Renal cortex interstitium (tissue), 11 donors: ENCODE measurements at regions not wholly inside any gene's neighbourhood (a gene's known extent, or its start where the extent isn't known, plus 50 kb on each side); places are given as distances from the start of the nearest gene placed in this dataset.
"Not testable (repeated sequence)": the region's sequence is repeated elsewhere in the genome, so short reads cannot be mapped to it uniquely, and the experiment has no call there.

Source experiments
- DNase-seq, 11 donors: peaks; one replicate each; pipeline ENCODE4 v3.0.0-alpha.2; 2013; ENCODE audit warnings: low read depth in 9 of 11, low spot score in 4 of 11; ENCODE audit errors: extremely low read depth in 1 of 11

DNA sequence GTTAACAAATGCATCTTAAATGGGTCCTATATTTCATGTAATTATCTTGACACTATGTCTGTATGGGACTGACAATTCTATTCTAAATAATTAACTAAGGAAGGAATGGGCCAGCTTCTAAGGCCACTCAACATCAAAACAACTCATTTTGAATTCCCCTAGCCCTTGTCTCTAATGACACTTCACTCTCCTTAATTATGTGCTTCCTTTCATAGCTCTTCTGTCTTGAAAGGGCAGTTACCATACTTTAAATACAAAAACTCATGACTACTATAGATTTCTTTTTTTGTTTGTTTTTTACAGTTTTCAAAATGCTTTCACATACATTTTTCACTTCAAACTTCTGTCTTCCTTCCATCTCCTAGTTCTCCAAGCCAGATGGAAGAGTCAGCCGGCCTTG lies 126.1 kb upstream of the CHODL start:
- DNase-seq = no peak

DNA sequence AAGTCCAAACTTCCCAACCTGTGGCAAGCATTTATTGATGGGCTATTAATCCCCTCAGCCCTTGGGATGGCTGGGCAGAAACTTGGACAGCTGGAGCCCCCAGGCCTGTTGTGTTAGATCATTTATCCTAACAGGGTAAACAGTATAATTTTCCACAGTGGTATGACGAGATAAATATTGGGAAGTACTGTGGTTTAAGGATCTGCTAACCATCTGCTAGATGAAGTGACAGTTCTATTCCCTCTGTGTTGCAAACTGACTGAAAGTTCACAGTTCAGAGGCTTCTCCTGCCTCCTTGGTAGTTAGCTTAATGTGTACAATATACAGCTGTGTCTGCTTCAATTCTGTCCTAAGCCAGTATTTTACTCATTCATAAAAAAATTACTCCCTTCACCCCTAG lies 127.5 kb upstream of the CHODL start:
- DNase-seq = peak in 8 of 11 donors; percentile 18 to 53 (median 30)

DNA sequence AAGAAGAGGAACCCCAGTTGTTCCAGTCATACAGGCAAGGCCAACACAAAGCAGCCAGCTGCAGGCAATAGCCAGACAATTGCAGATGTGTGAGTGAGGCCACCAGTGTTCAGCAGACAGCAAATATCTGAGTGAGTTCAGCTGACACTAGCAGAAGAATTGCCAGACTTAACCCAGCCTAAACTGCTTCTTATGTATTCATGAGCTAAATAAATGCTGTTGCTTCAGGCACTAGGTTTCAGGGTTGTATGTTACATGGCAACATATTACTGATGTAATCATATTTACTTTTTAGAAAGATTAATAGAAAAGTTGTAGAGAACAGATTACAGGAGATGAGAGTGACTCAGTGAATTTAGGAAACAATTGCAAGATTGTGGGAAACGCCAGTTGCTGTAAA lies 129.8 kb upstream of the CHODL start:
- DNase-seq = no peak

DNA sequence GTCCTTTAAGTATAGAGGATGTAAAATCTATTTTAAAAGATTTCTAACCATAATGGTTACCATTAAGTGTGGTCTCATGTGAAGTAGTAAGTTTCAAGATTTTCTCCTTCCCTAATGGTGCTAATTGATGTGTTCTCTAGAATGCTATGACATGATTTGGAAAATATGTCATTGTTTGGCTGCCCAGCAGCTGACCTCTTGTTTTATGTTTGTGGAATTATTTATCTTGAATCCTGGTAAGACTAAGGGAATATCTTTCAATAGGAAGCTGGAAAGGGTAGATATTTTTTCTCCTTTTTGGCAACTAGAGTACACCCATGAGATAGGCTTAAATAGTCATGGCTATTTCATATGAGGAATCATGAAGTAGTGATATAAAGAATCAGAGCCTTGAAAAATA lies 139.8 kb upstream of the CHODL start:
- DNase-seq = no peak

DNA sequence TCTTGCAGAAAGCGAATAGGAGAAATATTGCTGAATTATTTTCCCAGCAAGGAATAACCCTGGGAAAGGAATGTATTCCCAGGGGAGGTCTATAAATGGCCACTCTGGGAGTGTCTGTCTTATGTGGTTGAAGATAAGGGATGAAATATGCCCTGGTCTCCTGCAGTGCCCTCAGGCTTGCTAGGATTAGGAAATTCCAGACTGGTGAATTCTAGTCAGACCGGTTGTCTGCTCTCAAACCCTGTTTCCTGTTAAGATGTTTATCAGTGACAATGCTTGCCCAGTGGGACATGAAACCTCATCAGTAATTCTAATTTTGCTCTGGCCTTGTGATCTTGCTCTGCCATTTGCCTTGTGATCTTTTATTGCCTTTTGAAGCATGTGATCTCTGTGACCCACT lies 148.2 kb upstream of the CHODL start:
- not testable (repeated sequence) for DNase-seq

DNA sequence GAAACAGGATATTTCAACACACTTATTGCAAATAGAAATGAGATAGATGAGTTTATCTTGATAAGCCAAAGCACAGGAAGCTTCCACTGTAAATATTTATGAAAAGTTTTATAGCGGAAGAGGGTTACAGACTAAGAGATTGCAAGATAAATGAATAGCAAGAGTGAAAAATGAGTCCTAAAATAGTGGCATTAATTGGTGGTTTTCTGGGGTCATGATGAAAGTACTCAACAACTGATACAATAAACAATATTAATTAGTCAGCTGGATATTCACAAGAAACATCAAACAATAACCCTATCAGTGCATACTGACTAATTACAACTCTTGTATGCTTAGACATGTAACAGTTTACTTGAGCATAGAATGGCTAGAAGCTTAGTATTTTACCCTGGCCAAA lies 154.8 kb upstream of the CHODL start:
- DNase-seq = peak in 3 of 11 donors; percentile 4 to 13 (median 5)

DNA sequence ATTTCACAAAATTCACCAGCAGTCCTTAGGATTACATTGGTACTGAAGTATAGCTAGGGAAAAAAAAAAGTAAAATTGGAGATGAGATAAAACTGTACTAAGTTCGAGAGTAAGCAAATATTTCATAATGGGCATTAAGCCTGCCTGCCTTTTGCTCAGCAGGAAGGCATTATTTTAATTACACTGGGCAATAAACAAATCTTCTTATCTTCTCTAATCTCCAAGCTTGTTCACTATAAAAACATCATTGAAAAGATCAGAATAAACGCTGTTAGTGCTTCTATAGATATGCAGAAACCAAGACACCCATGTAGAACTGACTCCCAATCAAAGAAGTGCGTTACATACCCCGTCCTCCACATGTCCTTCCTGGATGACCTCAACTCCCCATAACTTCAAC lies 174.2 kb upstream of the CHODL start:
- no peak for DNase-seq

DNA sequence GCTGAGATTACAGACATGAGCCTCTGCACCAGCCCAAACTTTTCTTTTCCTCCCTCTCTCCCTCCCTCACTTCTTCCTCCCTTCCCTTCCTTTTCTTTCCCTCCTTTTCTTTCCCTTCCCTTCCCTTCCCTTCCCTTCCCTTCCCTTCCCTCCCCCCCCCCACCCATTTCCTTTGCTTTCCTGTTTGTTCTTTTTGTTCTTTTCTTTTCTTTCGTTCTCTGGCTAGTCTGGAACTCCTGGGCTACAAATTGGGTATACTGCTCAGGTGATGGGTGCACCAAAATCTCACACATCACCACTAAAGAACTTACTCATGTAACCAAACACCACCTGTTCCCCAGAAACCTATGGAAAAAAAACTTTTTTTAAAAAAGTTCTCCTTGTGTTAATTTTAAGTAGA lies 174.8 kb upstream of the CHODL start:
- DNase-seq = no peak

DNA sequence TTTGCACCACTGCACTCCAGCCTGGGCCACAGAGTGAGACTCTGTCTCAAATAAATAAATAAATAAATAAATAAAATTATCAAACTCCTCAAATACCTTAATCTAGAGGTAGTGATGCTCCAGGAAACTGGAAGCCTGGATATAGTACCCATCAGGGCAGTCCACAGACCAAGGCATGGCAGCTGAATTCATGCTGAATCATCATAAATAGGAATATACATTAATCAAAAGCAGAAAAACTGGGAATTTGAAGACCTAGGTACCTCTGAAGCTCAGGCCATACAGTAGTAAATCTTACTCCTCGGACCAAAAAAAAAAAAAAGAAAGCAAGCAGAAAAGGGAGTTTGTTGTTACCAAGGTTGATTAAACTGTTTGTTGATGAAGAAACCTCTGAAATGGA lies 184.2 kb upstream of the CHODL start:
- no peak for DNase-seq

DNA sequence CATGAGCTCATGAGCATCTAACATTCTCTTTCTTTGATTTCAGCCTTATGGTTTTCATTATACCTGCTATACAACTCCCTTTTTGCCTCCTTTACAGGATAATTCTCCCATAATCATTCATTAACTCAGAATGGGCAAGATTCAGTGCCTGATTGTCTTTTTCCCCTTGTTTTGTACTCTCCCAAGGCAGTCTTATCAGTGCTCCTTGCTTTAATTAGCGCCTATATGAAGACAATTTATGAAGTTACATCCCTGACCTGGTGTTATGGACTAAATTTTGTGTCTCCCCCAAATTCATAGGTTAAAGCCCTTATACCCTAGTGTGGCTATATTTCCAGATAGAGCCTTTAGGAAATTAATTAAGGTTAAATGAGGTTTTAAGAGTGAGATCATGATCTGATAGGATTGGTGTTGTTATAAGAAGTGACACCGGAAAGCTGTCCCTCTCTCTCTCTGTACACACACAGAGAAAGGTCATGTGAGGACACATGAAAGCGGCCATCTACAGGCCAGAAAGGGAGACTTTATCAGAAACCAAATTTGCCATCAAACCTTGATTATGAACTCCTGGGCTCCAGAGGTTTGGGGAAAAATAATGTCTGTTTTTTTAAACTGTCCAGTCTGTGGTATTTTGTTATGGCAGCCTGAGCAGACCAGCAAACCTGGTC lies 185.8 kb upstream of the CHODL start:
- DNase-seq = no peak

DNA sequence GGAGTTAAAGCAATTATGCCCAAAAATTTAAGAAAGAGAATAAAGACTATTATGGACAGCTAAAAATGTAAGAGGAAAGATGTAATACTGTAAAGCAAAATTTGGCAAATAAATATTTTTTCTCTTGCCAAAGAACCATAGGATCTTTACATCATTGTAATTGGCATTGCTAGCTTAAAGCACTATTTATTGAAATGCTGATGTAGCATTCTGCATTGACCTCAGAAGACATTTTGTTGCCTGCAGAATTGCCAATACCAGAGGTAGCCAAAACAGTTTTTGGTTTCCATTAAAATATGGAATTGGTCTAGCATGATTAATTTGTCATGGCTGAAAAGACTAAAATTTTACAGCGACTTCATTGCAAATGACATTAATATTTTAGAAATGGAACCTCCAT lies 191.5 kb upstream of the CHODL start:
- no peak for DNase-seq

DNA sequence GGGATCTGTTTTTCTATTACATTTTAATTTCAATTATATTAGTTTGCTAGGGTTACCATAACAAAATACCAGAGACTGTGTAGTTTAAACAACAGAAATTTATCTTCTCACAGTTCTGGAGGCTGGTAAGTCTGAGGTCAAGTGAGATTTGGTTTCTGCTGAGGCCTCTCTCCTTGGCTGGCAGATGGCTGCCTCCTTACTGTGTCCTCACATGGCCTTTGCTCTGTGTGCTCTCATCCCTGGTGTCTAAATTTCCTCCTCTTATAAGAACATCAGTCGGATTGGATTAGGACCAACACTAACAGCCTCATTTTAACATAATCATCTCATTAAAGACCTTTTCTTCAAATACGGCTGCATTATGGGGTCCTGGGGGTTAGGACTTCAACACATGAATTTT lies 195.2 kb upstream of the CHODL start:
- no peak for DNase-seq

DNA sequence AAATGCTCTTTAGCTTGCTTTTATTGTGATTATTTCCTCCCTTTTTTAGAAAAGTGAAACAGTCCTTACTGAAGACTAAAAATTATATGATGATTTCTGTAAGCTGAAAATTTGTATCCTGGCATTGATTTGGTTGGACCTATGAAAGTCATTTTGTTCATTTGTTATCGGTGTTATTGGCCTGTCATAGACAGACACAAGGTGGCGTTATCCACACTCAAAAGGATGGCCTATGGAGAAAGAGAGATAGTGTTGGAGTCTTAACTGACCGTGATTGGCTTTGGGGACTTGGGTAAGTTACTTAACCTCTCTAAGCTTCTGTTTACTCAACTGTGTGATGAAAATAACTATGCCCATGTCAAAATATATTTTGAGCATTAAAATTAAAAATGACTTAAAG lies 203.6 kb upstream of the CHODL start:
- peak in 2 of 11 donors; percentile 7 to 21 for DNase-seq

DNA sequence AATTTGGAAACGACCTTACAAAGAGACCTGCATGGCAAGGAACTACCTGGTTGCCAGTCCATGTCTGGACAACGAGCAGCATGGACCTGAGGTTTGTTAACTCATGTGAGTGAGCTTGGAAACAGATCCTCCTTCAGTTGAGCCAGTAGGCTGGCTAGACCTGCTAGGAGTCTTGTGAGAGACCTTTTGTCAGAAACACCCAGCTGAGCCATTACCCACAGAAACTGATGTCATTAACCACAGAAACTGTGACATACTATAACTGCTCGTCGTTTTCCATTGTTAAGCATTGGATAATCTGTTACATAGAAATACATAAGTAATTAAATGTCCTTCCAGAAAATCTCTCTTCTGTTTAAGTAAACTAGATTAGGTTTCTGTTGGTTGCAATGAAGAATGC lies 211.1 kb upstream of the C21orf91 start:
- no peak for DNase-seq

DNA sequence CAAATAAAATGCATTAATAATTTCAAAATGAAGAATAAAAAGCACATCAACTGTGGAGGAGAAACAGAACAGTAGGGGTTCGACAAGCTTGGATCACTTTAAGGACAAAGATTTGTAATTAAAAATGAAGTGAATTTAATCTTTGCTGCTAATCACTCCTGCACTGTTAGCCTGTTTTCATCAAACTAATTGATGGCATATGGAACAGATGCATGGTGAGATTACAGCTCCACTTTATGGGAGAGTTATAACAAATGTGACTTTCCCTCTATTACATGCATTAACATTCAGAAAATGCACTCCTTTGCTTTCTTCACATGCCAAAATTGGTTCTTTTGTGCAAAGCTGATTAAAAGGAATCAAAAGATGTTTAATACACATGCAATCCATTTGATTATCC lies 207.2 kb upstream of the C21orf91 start:
- DNase-seq = no peak

DNA sequence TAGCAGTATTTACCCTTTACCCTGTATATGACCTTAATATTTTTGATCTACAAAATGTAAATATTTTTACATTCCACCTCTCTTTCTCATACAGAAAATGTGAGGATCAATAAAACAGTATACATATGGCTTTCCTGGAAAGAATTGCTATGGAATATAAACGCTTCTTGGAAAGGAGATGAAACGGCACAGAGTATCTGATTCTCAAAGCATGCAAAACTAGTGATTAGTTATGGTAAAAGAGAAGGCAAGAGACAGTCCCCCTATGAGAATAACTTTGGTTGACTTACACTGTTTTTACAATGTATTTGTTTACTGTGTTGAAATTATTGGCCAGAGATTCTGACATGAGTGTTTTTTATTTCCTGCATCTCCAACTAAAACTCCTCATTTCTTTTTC lies 204.6 kb upstream of the C21orf91 start:
- DNase-seq = no peak

DNA sequence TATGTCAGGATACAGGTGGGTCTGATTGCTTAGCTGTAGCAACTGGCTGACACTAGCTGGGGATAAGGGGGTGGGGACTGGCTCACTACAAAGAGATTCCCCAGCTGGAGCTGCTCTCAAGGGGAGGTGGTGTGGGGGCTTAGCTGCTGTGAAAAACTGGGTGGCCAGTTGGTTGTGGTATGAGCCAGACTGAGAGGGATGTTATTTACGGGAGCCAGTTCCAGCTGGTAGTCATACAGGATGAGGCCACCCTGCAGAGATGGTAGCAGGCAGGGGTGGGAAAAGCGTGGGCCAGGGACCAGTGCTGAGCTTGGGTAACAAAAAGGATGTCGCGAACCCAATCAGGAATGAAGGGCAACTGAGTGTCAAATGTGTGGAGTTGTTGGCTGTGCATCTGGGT lies 204.0 kb upstream of the C21orf91 start:
- no peak for DNase-seq

DNA sequence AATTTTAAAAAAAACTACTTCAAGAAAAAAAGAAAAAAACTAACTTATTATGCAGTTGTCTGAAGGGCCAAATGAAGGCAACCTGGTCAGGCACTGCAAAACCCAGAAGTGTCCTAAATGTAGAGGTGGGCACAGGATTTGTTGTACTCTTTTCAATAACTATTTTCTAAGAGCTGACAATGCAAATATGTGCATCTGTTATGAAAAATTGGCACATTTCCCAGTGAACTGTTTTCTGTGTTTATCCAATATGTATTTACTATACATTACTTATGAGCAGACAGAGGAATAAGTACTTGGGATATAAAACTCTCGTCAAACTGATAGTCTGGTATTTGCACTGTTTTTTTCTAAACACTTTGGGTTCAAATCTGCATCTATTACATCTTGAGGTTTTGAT lies 188.0 kb upstream of the C21orf91 start:
- DNase-seq = peak in 1 of 11 donors; percentile 28

DNA sequence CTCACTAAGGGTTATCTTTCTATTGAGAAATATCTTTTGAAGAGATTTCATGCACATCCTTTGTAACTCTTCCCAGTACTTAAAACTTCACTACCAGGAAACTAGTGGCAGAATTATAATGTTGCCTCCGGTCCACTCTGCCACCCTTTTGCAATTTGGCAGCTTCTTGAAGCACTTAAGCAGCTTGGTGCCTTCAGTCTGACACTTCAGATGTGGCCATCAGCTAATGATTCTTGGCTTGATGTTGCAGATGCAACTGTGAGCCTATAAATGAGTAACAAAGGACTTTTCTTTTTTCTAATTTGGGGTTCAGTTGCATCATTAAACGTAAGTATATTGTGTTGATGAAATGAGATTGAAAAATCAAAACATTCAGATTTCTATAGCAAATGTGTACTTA lies 187.5 kb upstream of the C21orf91 start:
- DNase-seq = no peak

DNA sequence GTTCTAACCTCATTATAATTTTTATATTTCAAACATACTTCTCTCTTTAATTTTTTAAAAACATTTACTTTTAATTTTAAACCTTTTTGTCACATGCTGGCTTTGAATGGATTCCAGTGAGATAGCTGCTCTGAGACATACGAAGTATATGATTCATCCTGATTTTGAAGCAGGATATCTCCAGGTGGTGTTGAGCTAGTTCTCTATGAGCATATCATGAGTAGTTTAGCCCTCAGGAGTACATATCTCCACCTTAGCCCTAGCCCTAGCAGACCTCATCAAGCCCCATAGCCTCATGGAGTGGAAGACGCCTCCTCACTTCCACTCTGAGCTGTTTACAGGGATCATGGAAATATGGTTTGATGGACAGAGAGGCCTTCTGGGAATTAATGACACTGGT lies 183.2 kb upstream of the C21orf91 start:
- no peak for DNase-seq

DNA sequence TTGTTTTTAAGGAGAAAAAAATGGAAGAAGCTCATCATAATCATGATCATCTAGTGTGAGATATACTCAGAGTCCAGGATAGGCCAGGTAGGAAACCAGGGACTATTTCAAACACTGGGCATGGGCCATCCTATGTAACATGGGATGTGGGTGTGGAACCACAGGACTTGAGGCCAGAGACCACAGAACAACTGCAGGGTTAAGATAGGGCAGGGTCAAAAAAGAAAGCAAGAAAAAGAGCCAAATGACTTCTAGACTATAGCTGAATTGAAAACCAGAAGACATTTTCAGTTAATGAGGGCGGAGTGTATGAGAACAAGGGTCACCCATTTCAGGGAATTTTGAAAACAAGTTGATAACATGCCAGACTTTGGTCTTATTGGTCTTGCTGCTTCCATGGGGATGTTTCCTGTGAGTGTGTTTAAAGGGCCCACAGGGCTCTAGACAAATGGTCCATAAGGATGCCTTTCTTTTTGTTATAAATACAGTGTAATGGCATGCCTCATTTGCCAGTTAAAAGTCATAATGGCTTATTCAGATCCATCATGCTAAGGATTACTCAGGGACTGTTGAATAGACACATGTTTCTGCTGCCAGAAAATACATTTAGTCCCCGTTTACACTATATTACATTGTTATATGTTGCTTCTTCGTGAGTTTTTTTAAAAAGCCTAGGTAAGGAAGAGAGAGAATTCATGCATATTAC lies 182.0 kb upstream of the C21orf91 start:
- DNase-seq = no peak
